GM12878 (cell line): ENCODE measurements at regions not wholly inside any gene's neighbourhood (a gene's known extent, or its start where the extent isn't known, plus 50 kb on each side); places are given as distances from the start of the nearest gene placed in this dataset.
"Not testable (repeated sequence)": the region's sequence is repeated elsewhere in the genome, so short reads cannot be mapped to it uniquely, and the experiment has no call there.

Experiments
- CTCF ChIP-seq, 3 experiments: IDR thresholded peaks in 2 of 3; conservative IDR thresholded peaks in 1 of 3; 2 replicates each; pipeline ENCODE4 v1.5.1; 2011; ENCODE audit warnings: low read depth in 3 of 3, low read length in 3 of 3, mild to moderate bottlenecking in 3 of 3, control low read depth in 2 of 3, moderate library complexity in 2 of 3, inconsistent platforms in 1 of 3, mixed read lengths in 1 of 3; ENCODE audit not compliant: control insufficient read depth in 2 of 3, insufficient read depth in 1 of 3; ENCODE audit errors: extremely low read depth in 1 of 3
- RFX5 ChIP-seq: IDR thresholded peaks from 2 replicates; pipeline ENCODE4 v1.6.1; 2011; ENCODE audit warnings: low read depth, low read length, improper control_type of control experiment
- SMAD5 ChIP-seq: IDR thresholded peaks from 2 replicates; pipeline ENCODE4 v1.6.1; 2016; ENCODE audit warnings: antibody characterized with exemption, low read depth

GRCh38 chr17:27007734-27008531, 286.0 kb upstream of the WSB1 start:
- TF ChIP-seq RFX5; SMAD5; CTCF (IDR thresholded peaks at IDR 0.05 in 2 of 3, conservative IDR thresholded peaks at IDR 0.05 in 1 of 3; ENCODE audit: control insufficient read depth in 2 of 3, extremely low read depth in 1 of 3, insufficient read depth in 1 of 3, low read depth in 3 of 3, low read length in 3 of 3): not testable (repeated sequence)
